ENCODE measurements at regions not wholly inside any gene's neighbourhood (a gene's known extent, or its start where the extent isn't known, plus 50 kb on each side); places are given as distances from the start of the nearest gene placed in this dataset.
A peak's percentile ranks its signal among the peaks of the same experiment; 100 is the strongest.
"Not testable (repeated sequence)": the region's sequence is repeated elsewhere in the genome, so short reads cannot be mapped to it uniquely, and the experiment has no call there.

- DNase-seq: no peak
Measured at GRCh38 chr9:7739595-7739994, 60.0 kb downstream of the DMAC1 start.

GRCh38 chr9:7735311-7735710, 64.3 kb downstream of the DMAC1 start:
- DNase-seq: no peak

GRCh38 chr9:7730164-7730445, 69.5 kb downstream of the DMAC1 start:
- no peak for DNase-seq

GRCh38 chr9:7729371-7730163, 70.0 kb downstream of the DMAC1 start:
- DNase-seq: no peak

GRCh38 chr9:7721291-7721690, 78.3 kb downstream of the DMAC1 start:
- no peak for DNase-seq

- not testable (repeated sequence) for DNase-seq
Measured at GRCh38 chr9:7713088-7713487, 86.5 kb downstream of the DMAC1 start.

GRCh38 chr9:7710686-7711085, 88.9 kb downstream of the DMAC1 start:
- no peak for DNase-seq

GRCh38 chr9:7707934-7708333, 91.6 kb downstream of the DMAC1 start:
- no peak for DNase-seq

- DNase-seq: no peak
Measured at GRCh38 chr9:7704543-7704942, 95.0 kb downstream of the DMAC1 start.

- no peak for DNase-seq
Measured at GRCh38 chr9:7691909-7692308, 107.7 kb downstream of the DMAC1 start.

GRCh38 chr9:7690014-7690413, 109.6 kb downstream of the DMAC1 start:
- DNase-seq: no peak

- DNase-seq: no peak
Measured at GRCh38 chr9:7688626-7689025, 111.0 kb downstream of the DMAC1 start.

GRCh38 chr9:7676609-7677156, 122.9 kb downstream of the DMAC1 start:
- DNase-seq: no peak

GRCh38 chr9:7671847-7672246, 127.7 kb downstream of the DMAC1 start:
- DNase-seq: no peak

- no peak for DNase-seq
Measured at GRCh38 chr9:7668541-7668940, 131.0 kb downstream of the DMAC1 start.

GRCh38 chr9:7665874-7666273, 133.7 kb downstream of the DMAC1 start:
- DNase-seq: no peak

GRCh38 chr9:7659766-7660165, 139.8 kb downstream of the DMAC1 start:
- no peak for DNase-seq

GRCh38 chr9:7656636-7657035, 142.9 kb downstream of the DMAC1 start:
- no peak for DNase-seq

GRCh38 chr9:7653262-7653661, 146.3 kb downstream of the DMAC1 start:
- no peak for DNase-seq

- no peak for DNase-seq
Measured at GRCh38 chr9:7640231-7640630, 159.3 kb downstream of the DMAC1 start.

GRCh38 chr9:7639471-7639870, 160.1 kb downstream of the DMAC1 start:
- DNase-seq: no peak

- DNase-seq: no peak
Measured at GRCh38 chr9:7636838-7637467, 162.6 kb downstream of the DMAC1 start.

GRCh38 chr9:7636309-7636708, 163.3 kb downstream of the DMAC1 start:
- no peak for DNase-seq

- peak; percentile 7 to 52 for DNase-seq
Measured at GRCh38 chr9:7626571-7627029, 173.0 kb downstream of the DMAC1 start.

- no peak for DNase-seq
Measured at GRCh38 chr9:7622481-7622880, 177.1 kb downstream of the DMAC1 start.

Data from stimulated activated CD4-positive, alpha-beta T cell treated with anti-CD3 and anti-CD28 coated beads, Interleukin-4, amount 100 ng/mL, for 4 hours (primary cell).